Gastroesophageal sphincter (tissue), 4 donors: ENCODE measurements at regions not wholly inside any gene's neighbourhood (a gene's known extent, or its start where the extent isn't known, plus 50 kb on each side); places are given as distances from the start of the nearest gene placed in this dataset.

Experiments used
- ATAC-seq: fragments of 150-250 bp; one replicate; pipeline ENCODE4 v1.9.1; 2016; ENCODE audit warnings: mild to moderate bottlenecking, moderate library complexity
- H3K27ac ChIP-seq, 4 donors: fragments of 200-600 bp; sonication (generic) in 3 of 4; 1 replicate in 3 of 4; 2 replicates in 1 of 4; pipeline ENCODE4 v1.5.1; 2016 to 2019
- H3K27me3 ChIP-seq: fragments of 200-600 bp; sonication (generic); one replicate; pipeline ENCODE4 v1.5.1; 2019
- H3K36me3 ChIP-seq, 2 donors: fragments of 200-600 bp; sonication (generic); one replicate each; pipeline ENCODE4 v1.5.1; 2019; ENCODE audit warnings: control low read depth in 1 of 2
- H3K4me1 ChIP-seq, 3 donors: fragments of 200-600 bp; sonication (generic); 1 replicate in 2 of 3; 2 replicates in 1 of 3; pipeline ENCODE4 v1.5.1; 2016 to 2019; ENCODE audit warnings: control low read depth in 2 of 3
- H3K4me3 ChIP-seq, 2 donors: fragments of 200-600 bp; sonication (generic); one replicate each; pipeline ENCODE4 v1.5.1; 2019; ENCODE audit warnings: mild to moderate bottlenecking in 1 of 2, moderate library complexity in 1 of 2
- H3K9me3 ChIP-seq, 3 donors: fragments of 200-600 bp; sonication (generic); one replicate each; pipeline ENCODE4 v1.5.1; 2017 to 2019; ENCODE audit warnings: control low read depth in 2 of 3
- CTCF ChIP-seq, 4 experiments: fragments of 200-600 bp in 2 of 4; fragments of 450-650 bp in 2 of 4; sonication (generic) in 1 of 4; IDR thresholded peaks; one replicate each; pipeline ENCODE4 v1.5.1; 2017 to 2019; ENCODE audit warnings: antibody characterized with exemption in 4 of 4, mild to moderate bottlenecking in 2 of 4, moderate library complexity in 2 of 4
- EP300 ChIP-seq: sonication (generic); formaldehyde crosslinking; IDR thresholded peaks from one replicate; pipeline ENCODE4 v1.6.1; 2017; ENCODE audit warnings: antibody characterized with exemption, mild to moderate bottlenecking
- POLR2A ChIP-seq, 2 donors: fragments of 450-650 bp; IDR thresholded peaks; one replicate each; pipeline ENCODE4 v1.6.1; 2017; ENCODE audit warnings: antibody characterized with exemption in 2 of 2, mild to moderate bottlenecking in 2 of 2, moderate library complexity in 1 of 2
- POLR2AphosphoS5 ChIP-seq: sonication (generic); formaldehyde crosslinking; IDR thresholded peaks from one replicate; pipeline ENCODE4 v1.6.1; 2017; ENCODE audit warnings: antibody characterized with exemption
- WGBS, 2 donors: methylation state at CpG; one replicate each; pipeline ENCODE4 v1.1.5; 2018; ENCODE audit warnings: low coverage in 1 of 2; 5-methylcytosine and 5-hydroxymethylcytosine counted together

DNA sequence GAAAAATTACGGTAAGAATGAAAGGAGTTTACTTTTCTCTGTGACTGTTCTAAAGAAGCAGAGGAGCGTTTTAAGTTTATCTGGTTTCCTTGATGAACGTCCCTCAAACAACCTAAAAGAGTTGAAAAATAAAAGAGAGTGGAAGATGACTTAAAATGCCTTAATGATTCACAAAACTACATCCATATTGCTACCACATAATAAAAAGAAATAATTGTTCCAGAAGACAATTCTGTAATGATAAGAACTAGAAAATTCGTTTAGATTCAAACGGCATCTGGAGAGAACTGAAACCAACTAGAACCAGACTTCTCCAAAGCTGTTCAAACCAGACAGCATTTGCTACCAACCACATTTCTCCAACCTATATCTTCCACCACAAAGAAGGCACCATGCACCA lies 68.1 kb downstream of the TEKT4 start:
- no peak overlapping the region for H3K4me3 ChIP-seq
- peaks cover 11% of the 10 kb centered on the region for H3K27me3 ChIP-seq
- no peak for ATAC-seq
- no peak overlapping the region for H3K27ac ChIP-seq
- TF ChIP-seq POLR2A (IDR thresholded peaks at IDR 0.05) (no peak), CTCF (IDR thresholded peaks at IDR 0.05) (no peak), POLR2AphosphoS5 (no peak), EP300 (no peak)
- no peaks in the 10 kb centered on the region for H3K9me3 ChIP-seq
- 65 to 80% methylated on average over 5 of the region's 5 CpGs for WGBS, 2 donors
- H3K36me3 ChIP-seq = no peaks in the 10 kb centered on the region
- no peaks in the 10 kb centered on the region for H3K4me1 ChIP-seq

GRCh38 chr2:94947097-94948016 lies 76.1 kb downstream of the TEKT4 start:
- TF ChIP-seq POLR2A (IDR thresholded peaks at IDR 0.05) (no peak), POLR2AphosphoS5 (no peak), CTCF (IDR thresholded peaks at IDR 0.05) (no peak), EP300 (no peak)
- no peak for ATAC-seq

DNA sequence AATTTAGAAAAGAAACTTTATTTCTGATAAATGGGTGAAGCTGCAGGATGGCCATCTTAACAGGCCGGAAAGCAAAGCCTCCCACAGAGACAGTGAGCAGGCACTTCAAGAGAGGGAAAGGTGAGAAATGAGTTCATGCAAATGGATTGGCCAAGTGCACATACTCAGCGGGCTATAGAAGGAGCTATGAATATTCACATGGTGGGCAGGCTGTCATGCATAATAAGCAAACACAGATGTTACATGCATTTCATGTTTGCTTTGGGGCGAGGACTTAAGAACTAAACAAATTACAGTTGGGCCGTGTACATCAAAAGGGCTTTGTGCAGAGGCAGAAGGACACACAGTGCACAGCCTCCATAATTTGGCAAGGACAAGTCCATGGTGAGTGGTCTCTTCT lies 69.8 kb upstream of the MAL start:
- no peaks in the 10 kb centered on the region for H3K4me1 ChIP-seq
- H3K27me3 ChIP-seq = peaks cover 27% of the 10 kb centered on the region
- TF ChIP-seq CTCF (IDR thresholded peaks at IDR 0.05) (no peak), POLR2AphosphoS5 (no peak), POLR2A (IDR thresholded peaks at IDR 0.05) (no peak), EP300 (no peak)
- H3K27ac ChIP-seq = no peak overlapping the region
- H3K9me3 ChIP-seq = no peaks in the 10 kb centered on the region
- WGBS, 2 donors = 51 to 55% methylated on average over 3 to 4 of the region's 4 CpGs
- no peak overlapping the region for H3K4me3 ChIP-seq
- no peaks in the 10 kb centered on the region for H3K36me3 ChIP-seq
- ATAC-seq = no peak

More at GRCh38 chr2:94947097-94948016, 76.1 kb downstream of the TEKT4 start:
- Histone ChIP-seq H3K27ac (no peak overlapping the region), H3K36me3 (no peaks in the 10 kb centered on the region), H3K9me3 (no peaks in the 10 kb centered on the region), H3K4me1 (no peaks in the 10 kb centered on the region), H3K4me3 (no peak overlapping the region), H3K27me3 (no peaks in the 10 kb centered on the region)
- WGBS, 2 donors = 91% methylated on average over 11 to 28 of the region's 34 CpGs

GRCh38 chr2:94956797-94957391 lies 68.6 kb upstream of the MAL start:
- Histone ChIP-seq H3K4me3 (no peak overlapping the region), H3K27ac (no peak overlapping the region), H3K9me3 (no peaks in the 10 kb centered on the region), H3K4me1 (no peaks in the 10 kb centered on the region), H3K36me3 (no peaks in the 10 kb centered on the region), H3K27me3 (peaks cover 27% of the 10 kb centered on the region)
- 8 to 12% methylated on average over 6 of the region's 6 CpGs for WGBS, 2 donors
- ATAC-seq = no peak
- TF ChIP-seq POLR2A (IDR thresholded peaks at IDR 0.05) (no peak), CTCF (IDR thresholded peaks at IDR 0.05) (peak; percentile 44 to 68 (median 54))

DNA sequence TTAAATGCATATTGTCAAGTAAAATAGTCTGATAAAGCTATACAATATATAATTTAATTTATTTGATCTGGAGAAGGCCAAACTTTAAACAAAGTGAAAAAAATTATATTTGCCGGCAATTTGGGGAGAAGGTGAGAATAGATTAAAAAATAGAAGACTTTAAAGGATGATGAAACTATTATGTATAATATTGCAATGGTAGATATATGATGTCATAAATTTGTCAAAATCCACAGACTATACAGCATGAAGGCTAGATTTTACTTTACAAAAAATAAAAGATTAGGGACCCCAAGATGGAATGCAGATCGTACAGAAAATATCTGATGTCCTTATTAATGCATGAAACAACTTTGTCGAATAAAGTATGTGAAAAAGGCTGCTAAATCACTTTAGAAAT lies 67.3 kb upstream of the MAL start:
- H3K36me3 ChIP-seq = no peaks in the 10 kb centered on the region
- peaks cover 29% of the 10 kb centered on the region for H3K27me3 ChIP-seq
- no peak for TF ChIP-seq EP300
- TF ChIP-seq POLR2A (IDR thresholded peaks at IDR 0.05) = no peak
- no peak for TF ChIP-seq POLR2AphosphoS5
- no peak for TF ChIP-seq CTCF (IDR thresholded peaks at IDR 0.05)
- no peak for ATAC-seq
- H3K9me3 ChIP-seq = no peaks in the 10 kb centered on the region
- no peak overlapping the region for H3K4me3 ChIP-seq
- H3K4me1 ChIP-seq = no peaks in the 10 kb centered on the region
- 70 to 83% methylated on average over 3 of the region's 3 CpGs for WGBS, 2 donors
- no peak overlapping the region for H3K27ac ChIP-seq
